ENCODE measurements at regions not wholly inside any gene's neighbourhood (a gene's known extent, or its start where the extent isn't known, plus 50 kb on each side); places are given as distances from the start of the nearest gene placed in this dataset.

DNA sequence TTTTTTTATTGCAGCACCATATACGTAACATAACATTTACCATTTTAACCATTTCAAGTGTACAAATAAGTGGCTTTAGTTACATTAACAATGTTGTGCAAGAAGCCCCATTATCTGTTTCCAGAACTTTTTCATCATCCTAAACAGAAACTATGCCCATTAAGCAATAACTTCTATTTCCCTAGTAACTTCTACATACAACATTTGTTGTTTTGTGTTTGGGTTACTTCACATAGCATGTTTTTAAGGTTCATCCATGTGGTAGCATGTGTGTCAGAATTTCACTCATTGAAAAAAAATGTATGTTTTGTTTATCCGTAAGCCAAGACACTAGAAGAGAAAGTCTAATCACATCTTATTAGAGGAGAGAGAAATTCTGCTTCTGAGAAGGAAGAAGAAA is 450.5 kb upstream of the PDZRN3 start:
- no peak for TF ChIP-seq EZH2phosphoT487 (IDR thresholded peaks at IDR 0.05)
- no peak for TF ChIP-seq EZH2 (IDR thresholded peaks at IDR 0.05)
- TF ChIP-seq, protein P1, sequence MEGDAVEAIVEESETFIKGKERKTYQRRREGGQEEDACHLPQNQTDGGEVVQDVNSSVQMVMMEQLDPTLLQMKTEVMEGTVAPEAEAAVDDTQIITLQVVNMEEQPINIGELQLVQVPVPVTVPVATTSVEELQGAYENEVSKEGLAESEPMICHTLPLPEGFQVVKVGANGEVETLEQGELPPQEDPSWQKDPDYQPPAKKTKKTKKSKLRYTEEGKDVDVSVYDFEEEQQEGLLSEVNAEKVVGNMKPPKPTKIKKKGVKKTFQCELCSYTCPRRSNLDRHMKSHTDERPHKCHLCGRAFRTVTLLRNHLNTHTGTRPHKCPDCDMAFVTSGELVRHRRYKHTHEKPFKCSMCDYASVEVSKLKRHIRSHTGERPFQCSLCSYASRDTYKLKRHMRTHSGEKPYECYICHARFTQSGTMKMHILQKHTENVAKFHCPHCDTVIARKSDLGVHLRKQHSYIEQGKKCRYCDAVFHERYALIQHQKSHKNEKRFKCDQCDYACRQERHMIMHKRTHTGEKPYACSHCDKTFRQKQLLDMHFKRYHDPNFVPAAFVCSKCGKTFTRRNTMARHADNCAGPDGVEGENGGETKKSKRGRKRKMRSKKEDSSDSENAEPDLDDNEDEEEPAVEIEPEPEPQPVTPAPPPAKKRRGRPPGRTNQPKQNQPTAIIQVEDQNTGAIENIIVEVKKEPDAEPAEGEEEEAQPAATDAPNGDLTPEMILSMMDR (IDR thresholded peaks at IDR 0.05): no peak

Data from neural progenitor cell (in vitro differentiated cells).